Panc1 (cell line): ENCODE measurements at regions not wholly inside any gene's neighbourhood (a gene's known extent, or its start where the extent isn't known, plus 50 kb on each side); places are given as distances from the start of the nearest gene placed in this dataset.

ENCODE experiments used
- CTCF ChIP-seq: fragments of 450-650 bp; IDR thresholded peaks from 2 replicates; pipeline ENCODE4 v1.5.1; 2017; ENCODE audit warnings: mild to moderate bottlenecking
- POLR2AphosphoS5 ChIP-seq: IDR thresholded peaks from 2 replicates; pipeline ENCODE4 v1.6.1; 2012; ENCODE audit warnings: mild to moderate bottlenecking, low read depth, low read length, moderate library complexity

GRCh38 chr1:94306521-94306920 lies 69.1 kb upstream of the ARHGAP29 start:
- TF ChIP-seq CTCF: no peak
- TF ChIP-seq POLR2AphosphoS5: no peak
